Small intestine (tissue), 7 donors: ENCODE measurements at regions not wholly inside any gene's neighbourhood (a gene's known extent, or its start where the extent isn't known, plus 50 kb on each side); places are given as distances from the start of the nearest gene placed in this dataset.

Source experiments
- DNase-seq, 2 donors: peaks; one replicate each; pipeline versions ENCODE4 v3.0.0 to v3.0.0-alpha.2; 2013
- FAIRE-seq: peaks from 2 replicates; lab custom pipeline; 2012; peaks lifted over from hg19 to GRCh38; lab: Jason Lieb, UNC
- H3K27ac ChIP-seq, 3 donors: one replicate each; pipeline ENCODE4 v1.5.1; 2013; ENCODE audit warnings: low read length in 2 of 3, mild to moderate bottlenecking in 2 of 3, control low read depth in 1 of 3, inconsistent platforms in 1 of 3, low read depth in 1 of 3, moderate library complexity in 1 of 3
- H3K27me3 ChIP-seq, 3 donors: one replicate each; pipeline ENCODE4 v1.6.1; 2013; ENCODE audit warnings: low read length in 3 of 3, inconsistent platforms in 1 of 3; ENCODE audit not compliant: control insufficient read depth in 3 of 3, insufficient read depth in 3 of 3
- H3K36me3 ChIP-seq, 3 donors: one replicate each; pipeline ENCODE4 v1.6.1; 2013; ENCODE audit warnings: low read length in 3 of 3, inconsistent platforms in 1 of 3, low read depth in 1 of 3, mild to moderate bottlenecking in 1 of 3, moderate library complexity in 1 of 3; ENCODE audit not compliant: control insufficient read depth in 3 of 3, insufficient read depth in 2 of 3
- H3K4me1 ChIP-seq, 3 donors: one replicate each; pipeline ENCODE4 v1.6.1; 2013; ENCODE audit warnings: low read length in 2 of 3, inconsistent platforms in 1 of 3, low read depth in 1 of 3, mild to moderate bottlenecking in 1 of 3, moderate library complexity in 1 of 3; ENCODE audit not compliant: control insufficient read depth in 3 of 3, insufficient read depth in 2 of 3
- H3K4me3 ChIP-seq, 3 donors: one replicate each; pipeline ENCODE4 v1.5.1; 2013; ENCODE audit warnings: low read length in 3 of 3, control low read depth in 1 of 3, inconsistent platforms in 1 of 3, low read depth in 1 of 3, mild to moderate bottlenecking in 1 of 3, moderate library complexity in 1 of 3
- H3K9me3 ChIP-seq, 2 donors: one replicate each; pipeline ENCODE4 v1.6.1; 2013; ENCODE audit warnings: low read depth in 1 of 2, low read length in 1 of 2; ENCODE audit not compliant: control insufficient read depth in 2 of 2, insufficient read depth in 1 of 2
- WGBS, 3 donors: extraction: QIAGEN DNeasy Blood & Tissue Kit; methylation state at CpG; one replicate each; pipeline ENCODE4 v1.1.7; 2013; 5-methylcytosine and 5-hydroxymethylcytosine counted together
- donor health status: healthy with polysubstance abuse.
- donor health status: control.
- donor health status: control.
- donor health status: Bipolar disorder and iron deficiency.
- donor health status: healthy.

DNA sequence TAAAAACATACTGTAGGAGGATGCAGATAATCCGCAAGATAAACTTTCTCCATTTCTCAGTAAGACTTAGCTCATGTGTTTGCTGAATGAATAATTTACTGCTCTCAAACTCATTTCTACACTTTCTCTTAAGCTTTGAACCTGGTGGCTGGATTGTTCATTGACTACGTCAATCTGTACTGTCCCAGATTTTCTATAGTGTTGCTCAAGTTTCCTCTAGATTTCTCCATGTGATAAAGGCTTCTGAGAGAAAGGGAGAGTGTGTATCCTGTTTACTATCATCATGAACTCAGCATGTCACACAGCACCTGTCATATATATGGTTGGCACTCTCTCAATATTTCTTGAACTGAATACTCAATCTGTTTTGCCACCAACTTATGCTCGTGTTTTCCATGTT is 518.0 kb upstream of the TBX3 start:
- Histone ChIP-seq H3K27me3 (no peaks in the 10 kb centered on the region), H3K9me3 (no peaks in the 10 kb centered on the region), H3K4me1 (no peaks in the 10 kb centered on the region), H3K4me3 (no peak overlapping the region), H3K36me3 (no peaks in the 10 kb centered on the region), H3K27ac (no peak overlapping the region)
- DNase-seq (no peak), FAIRE-seq (no peak)
- 61 to 74% (median 70%) methylated on average over 3 of the region's 3 CpGs for WGBS, 3 donors

DNA sequence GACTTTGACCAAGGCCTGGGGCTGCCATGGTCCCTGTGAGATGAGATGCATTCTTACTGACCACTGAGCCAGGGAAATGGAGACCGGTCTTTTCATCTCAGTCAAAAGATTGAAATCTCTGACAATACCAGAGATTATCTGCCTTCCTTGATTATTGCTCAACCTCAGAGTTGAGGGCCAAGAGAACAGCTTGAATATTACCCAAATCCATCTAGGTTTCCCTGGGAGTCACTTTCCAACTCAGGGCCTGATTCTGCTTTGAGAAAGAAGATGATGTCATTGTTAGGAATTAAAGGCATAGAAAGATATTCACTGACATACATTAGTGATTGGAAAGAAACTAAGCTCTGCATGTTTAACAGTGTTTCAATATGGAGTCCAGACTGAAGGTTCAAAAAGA is 515.9 kb upstream of the TBX3 start:
- DNase-seq (no peak), FAIRE-seq (no peak)
- no peaks in the 10 kb centered on the region for H3K4me1 ChIP-seq
- H3K27me3 ChIP-seq, result no peaks in the 10 kb centered on the region
- no peaks in the 10 kb centered on the region for H3K9me3 ChIP-seq
- H3K4me3 ChIP-seq, result no peak overlapping the region
- WGBS, 3 donors, result 70 to 97% (median 95%) methylated on average over 1 of the region's 1 CpG
- no peak overlapping the region for H3K27ac ChIP-seq
- H3K36me3 ChIP-seq, result no peaks in the 10 kb centered on the region

DNA sequence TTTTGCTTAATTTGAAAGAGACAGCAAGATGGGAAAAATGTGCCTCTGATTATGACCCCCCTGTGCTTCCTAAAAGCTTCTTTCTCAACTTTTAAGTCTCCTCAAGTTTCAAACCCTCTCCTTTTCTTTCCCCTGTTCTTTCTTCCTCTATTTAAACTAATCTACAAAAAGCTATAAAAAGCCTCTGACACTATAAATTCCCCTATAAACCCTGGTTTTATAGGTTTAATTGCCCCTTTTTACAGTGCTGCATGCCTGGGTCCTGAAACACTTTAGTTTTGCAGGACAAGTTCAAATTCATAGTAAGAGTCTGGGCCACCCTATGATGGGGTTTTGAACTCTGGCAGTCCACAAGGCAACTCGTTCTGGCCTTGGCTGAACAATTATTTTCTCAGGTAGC is 510.9 kb upstream of the TBX3 start:
- DNase-seq (no peak), FAIRE-seq (no peak)
- Histone ChIP-seq H3K4me3 (no peak overlapping the region), H3K4me1 (no peaks in the 10 kb centered on the region), H3K27me3 (no peaks in the 10 kb centered on the region), H3K27ac (no peak overlapping the region), H3K9me3 (no peaks in the 10 kb centered on the region), H3K36me3 (no peaks in the 10 kb centered on the region)
- WGBS, 3 donors, result 57 to 69% (median 68%) methylated on average over 1 of the region's 1 CpG

- Histone ChIP-seq H3K9me3 (no peaks in the 10 kb centered on the region), H3K36me3 (no peaks in the 10 kb centered on the region), H3K27ac (no peak overlapping the region), H3K4me3 (no peak overlapping the region), H3K4me1 (no peaks in the 10 kb centered on the region), H3K27me3 (no peaks in the 10 kb centered on the region)
- no peak for DNase-seq
- 88 to 95% (median 90%) methylated on average over 5 of the region's 5 CpGs for WGBS, 3 donors
- no peak for FAIRE-seq
These were observed 510.5 kb upstream of the TBX3 start for GRCh38 chr12:115194448-115194847.

DNA sequence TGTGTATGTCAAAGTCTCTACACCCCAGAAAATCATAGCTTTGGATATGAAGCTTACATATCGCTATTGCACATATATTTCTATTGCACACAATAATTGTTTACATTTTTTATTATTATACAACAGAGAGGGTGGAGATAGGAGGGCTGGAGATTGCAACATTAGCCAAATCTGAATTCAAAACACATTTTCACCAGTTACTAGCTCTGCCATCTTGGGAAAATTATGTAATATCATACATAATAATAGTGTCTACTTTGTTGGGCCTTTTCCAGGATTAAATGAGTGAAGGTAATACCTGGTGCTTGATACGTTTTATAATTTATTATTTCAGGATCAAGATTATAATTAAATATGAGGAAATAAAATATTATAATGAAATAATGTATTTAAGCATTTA is 507.4 kb upstream of the TBX3 start:
- Histone ChIP-seq H3K9me3 (no peaks in the 10 kb centered on the region), H3K4me1 (no peaks in the 10 kb centered on the region), H3K4me3 (no peak overlapping the region), H3K27ac (no peak overlapping the region), H3K27me3 (no peaks in the 10 kb centered on the region), H3K36me3 (no peaks in the 10 kb centered on the region)
- FAIRE-seq (no peak), DNase-seq (no peak)
- WGBS, 3 donors, result 70 to 81% (median 77%) methylated on average over 2 of the region's 2 CpGs

- H3K27me3 ChIP-seq, result no peaks in the 10 kb centered on the region
- peaks cover 0 to 3% of the 10 kb centered on the region in 2 donors for H3K9me3 ChIP-seq
- DNase-seq, result no peak
- no peak overlapping the region for H3K4me3 ChIP-seq
- no peak overlapping the region for H3K27ac ChIP-seq
- H3K4me1 ChIP-seq, result no peaks in the 10 kb centered on the region
- WGBS, 3 donors, result 79 to 91% (median 83%) methylated on average over 6 of the region's 6 CpGs
- no peak for FAIRE-seq
- no peaks in the 10 kb centered on the region for H3K36me3 ChIP-seq
These were observed 506.2 kb upstream of the TBX3 start for GRCh38 chr12:115190010-115190770.

DNA sequence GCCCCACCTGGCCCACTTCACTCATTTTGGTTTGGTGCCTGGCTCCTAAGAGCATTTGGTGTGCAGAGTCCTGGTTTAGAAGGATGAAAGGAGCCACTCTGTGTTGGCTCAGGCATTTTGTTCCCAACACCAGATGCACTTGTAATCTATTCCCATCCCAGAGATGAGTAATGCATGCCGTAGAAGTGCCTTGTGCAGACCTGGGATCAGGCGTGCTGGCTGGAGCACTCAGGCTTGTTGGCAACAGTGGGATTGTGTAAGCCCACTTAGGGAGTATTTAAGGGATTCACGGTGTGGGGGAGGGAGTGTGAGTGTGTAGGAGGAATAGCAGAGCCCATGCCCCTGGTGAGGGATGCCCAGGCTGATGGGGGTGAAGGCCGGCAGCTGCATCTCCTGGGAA is 501.5 kb upstream of the TBX3 start:
- FAIRE-seq (no peak), DNase-seq (no peak)
- no peaks in the 10 kb centered on the region for H3K27me3 ChIP-seq
- no peaks in the 10 kb centered on the region for H3K4me1 ChIP-seq
- H3K4me3 ChIP-seq, result no peak overlapping the region
- 45 to 66% (median 65%) methylated on average over 4 of the region's 4 CpGs for WGBS, 3 donors
- H3K27ac ChIP-seq, result no peak overlapping the region
- H3K9me3 ChIP-seq, result peaks cover 0 to 3% of the 10 kb centered on the region in 2 donors
- H3K36me3 ChIP-seq, result no peaks in the 10 kb centered on the region

GRCh38 chr12:115183752-115184151 is 499.8 kb upstream of the TBX3 start:
- peaks cover 0 to 3% of the 10 kb centered on the region in 2 donors for H3K9me3 ChIP-seq
- H3K27ac ChIP-seq, result no peak overlapping the region
- H3K27me3 ChIP-seq, result no peaks in the 10 kb centered on the region
- WGBS, 3 donors, result 82 to 90% (median 83%) methylated on average over 3 of the region's 3 CpGs
- H3K4me1 ChIP-seq, result no peaks in the 10 kb centered on the region
- H3K4me3 ChIP-seq, result no peak overlapping the region
- DNase-seq (no peak), FAIRE-seq (no peak)
- H3K36me3 ChIP-seq, result no peaks in the 10 kb centered on the region

DNA sequence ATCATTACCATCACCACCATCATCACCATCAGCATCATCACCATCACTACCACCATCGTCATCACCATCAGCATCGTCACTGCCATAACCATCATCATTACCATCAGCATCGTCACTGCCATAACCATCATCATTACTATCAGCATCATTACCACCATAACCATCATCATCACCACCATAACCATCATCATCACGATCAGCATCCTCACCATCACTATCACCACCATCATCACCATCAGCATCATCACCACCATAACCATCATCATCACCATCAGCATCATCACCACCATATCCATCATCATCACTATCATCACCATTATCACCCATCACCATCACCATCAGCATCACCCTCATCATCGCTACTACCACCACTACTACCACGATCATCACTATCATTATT is 493.9 kb upstream of the TBX3 start:
- H3K4me1 ChIP-seq, result no peaks in the 10 kb centered on the region
- no peak for FAIRE-seq
- WGBS, 3 donors, result 96 to 97% (median 97%) methylated on average over 6 of the region's 6 CpGs
- no peak overlapping the region for H3K27ac ChIP-seq
- no peaks in the 10 kb centered on the region for H3K9me3 ChIP-seq
- H3K36me3 ChIP-seq, result no peaks in the 10 kb centered on the region
- H3K4me3 ChIP-seq, result no peak overlapping the region
- no peaks in the 10 kb centered on the region for H3K27me3 ChIP-seq
- no peak for DNase-seq
